Liver (tissue), 8 donors: ENCODE measurements at regions not wholly inside any gene's neighbourhood (a gene's known extent, or its start where the extent isn't known, plus 50 kb on each side); places are given as distances from the start of the nearest gene placed in this dataset.

Source experiments
- DNase-seq: peaks from one replicate; pipeline ENCODE4 v3.0.0-alpha.2; 2017; ENCODE audit warnings: low spot score
- H3K27ac ChIP-seq, 2 donors: one replicate each; pipeline ENCODE4 v1.7.0; 2013; ENCODE audit warnings: inconsistent platforms in 2 of 2, low read length in 2 of 2, control low read depth in 1 of 2, low read depth in 1 of 2, mild to moderate bottlenecking in 1 of 2
- H3K27me3 ChIP-seq, 4 donors: one replicate each; pipeline versions ENCODE4 v1.6.1 to v1.7.0; 2013; ENCODE audit warnings: low read length in 3 of 4, inconsistent platforms in 1 of 4, mild to moderate bottlenecking in 1 of 4, moderate library complexity in 1 of 4; ENCODE audit not compliant: control insufficient read depth in 4 of 4, insufficient read depth in 4 of 4
- H3K36me3 ChIP-seq, 4 donors: one replicate each; pipeline versions ENCODE4 v1.6.1 to v1.7.0; 2013; ENCODE audit warnings: low read length in 3 of 4, mild to moderate bottlenecking in 3 of 4, low read depth in 1 of 4, moderate library complexity in 1 of 4; ENCODE audit not compliant: control insufficient read depth in 4 of 4, insufficient read depth in 3 of 4
- H3K4me1 ChIP-seq, 4 donors: one replicate each; pipeline versions ENCODE4 v1.6.1 to v1.7.0; 2013; ENCODE audit warnings: low read length in 3 of 4, mild to moderate bottlenecking in 3 of 4, moderate library complexity in 1 of 4; ENCODE audit not compliant: control insufficient read depth in 4 of 4, insufficient read depth in 4 of 4
- H3K4me3 ChIP-seq, 3 donors: one replicate each; pipeline versions ENCODE4 v1.6.1 to v1.7.0; 2013; ENCODE audit warnings: low read length in 3 of 3, control low read depth in 1 of 3, low read depth in 1 of 3, mild to moderate bottlenecking in 1 of 3
- H3K9ac ChIP-seq, 2 donors: one replicate each; pipeline ENCODE4 v1.7.0; 2013; ENCODE audit warnings: low read length in 2 of 2, mild to moderate bottlenecking in 2 of 2, moderate library complexity in 2 of 2, control low read depth in 1 of 2, low read depth in 1 of 2
- H3K9me3 ChIP-seq, 4 donors: one replicate each; pipeline versions ENCODE4 v1.6.1 to v1.7.0; 2013; ENCODE audit warnings: low read length in 3 of 4; ENCODE audit not compliant: control insufficient read depth in 4 of 4
- ATF3 ChIP-seq: IDR thresholded peaks from 2 replicates; pipeline ENCODE4 v1.6.1; 2016; ENCODE audit warnings: antibody characterized with exemption
- CTCF ChIP-seq: fragments of 150-350 bp; IDR thresholded peaks from 2 replicates; pipeline ENCODE4 v1.5.1; 2017; ENCODE audit warnings: improper control_type of control experiment, low read depth, low read length; ENCODE audit not compliant: missing input control
- EGR1 ChIP-seq, 2 donors: IDR thresholded peaks; 2 replicates each; pipeline ENCODE4 v1.6.1; 2016 to 2018; ENCODE audit warnings: antibody characterized with exemption in 2 of 2, low read depth in 2 of 2
- FOXA1 ChIP-seq: IDR thresholded peaks from 2 replicates; pipeline ENCODE4 v1.6.1; 2016; ENCODE audit warnings: antibody characterized with exemption
- FOXA2 ChIP-seq: IDR thresholded peaks from 2 replicates; pipeline ENCODE4 v1.6.1; 2016; ENCODE audit warnings: antibody characterized with exemption
- GABPA ChIP-seq, 2 donors: IDR thresholded peaks in 1 of 2; conservative IDR thresholded peaks in 1 of 2; 2 replicates each; pipeline ENCODE4 v1.6.1; 2016; ENCODE audit warnings: antibody characterized with exemption in 2 of 2, mild to moderate bottlenecking in 1 of 2, moderate library complexity in 1 of 2
- HNF4G ChIP-seq: IDR thresholded peaks from 2 replicates; pipeline ENCODE4 v1.6.1; 2016; ENCODE audit warnings: antibody characterized with exemption
- JUND ChIP-seq, 2 donors: IDR thresholded peaks; 2 replicates each; pipeline ENCODE4 v1.6.1; 2016; ENCODE audit warnings: antibody characterized with exemption in 2 of 2
- NR2F2 ChIP-seq: IDR thresholded peaks from 2 replicates; pipeline ENCODE4 v1.6.1; 2016; ENCODE audit warnings: antibody characterized with exemption
- RAD21 ChIP-seq, 2 donors: IDR thresholded peaks; 2 replicates each; pipeline ENCODE4 v1.6.1; 2016; ENCODE audit warnings: antibody characterized with exemption in 2 of 2, mild to moderate bottlenecking in 2 of 2
- REST ChIP-seq: IDR thresholded peaks from 2 replicates; pipeline ENCODE4 v1.6.1; 2016; ENCODE audit warnings: antibody characterized with exemption, mild to moderate bottlenecking
- RXRA ChIP-seq, 2 donors: IDR thresholded peaks; 2 replicates each; pipeline ENCODE4 v1.6.1; 2017 to 2018; ENCODE audit warnings: antibody characterized with exemption in 2 of 2, mild to moderate bottlenecking in 1 of 2
- TAF1 ChIP-seq: conservative IDR thresholded peaks from 2 replicates; pipeline ENCODE4 v1.6.1; 2016; ENCODE audit warnings: antibody characterized with exemption, mild to moderate bottlenecking
- YY1 ChIP-seq: IDR thresholded peaks from 2 replicates; pipeline ENCODE4 v1.6.1; 2016; ENCODE audit warnings: antibody characterized with exemption, mild to moderate bottlenecking
- WGBS: extraction: QIAGEN DNeasy Blood & Tissue Kit; methylation state at CpG from one replicate; pipeline ENCODE4 v1.1.7; 2013; 5-methylcytosine and 5-hydroxymethylcytosine counted together
- TF ChIP-seq, protein P1 (sequence below): IDR thresholded peaks from 2 replicates; pipeline ENCODE4 v1.6.1; 2016; ENCODE audit warnings: antibody characterized with exemption
- TF ChIP-seq, protein P2 (sequence below): IDR thresholded peaks from 2 replicates; pipeline ENCODE4 v1.6.1; 2016; ENCODE audit warnings: antibody characterized with exemption
- donor health status: healthy.
- donor health status: healthy.
- donor health status: healthy.
- donor health status: healthy.
- donor health status: healthy.

DNA sequence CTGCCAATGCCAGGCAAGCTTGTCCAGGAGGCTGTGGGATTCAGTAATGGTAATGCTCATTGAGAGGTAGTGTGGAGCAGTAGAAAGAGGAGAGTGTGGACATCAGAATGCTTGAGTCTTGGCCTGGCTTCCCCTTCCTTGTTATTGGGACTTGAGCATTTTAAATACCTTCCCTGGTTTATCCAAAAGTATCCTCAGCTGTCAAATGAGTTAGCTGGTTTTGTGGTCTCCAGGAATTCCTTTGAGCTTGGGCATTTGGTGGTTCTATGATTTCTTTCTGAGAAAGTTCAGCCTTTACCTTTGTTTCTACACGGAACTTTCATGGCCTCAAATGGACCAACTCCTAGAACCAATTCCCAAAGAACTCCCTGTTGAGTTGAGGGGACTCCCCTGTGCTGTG is 264.3 kb downstream of the PTEN start:
- no peaks in the 10 kb centered on the region for H3K27me3 ChIP-seq
- 92% methylated on average over 1 of the region's 1 CpG for WGBS
- H3K27ac ChIP-seq: no peak overlapping the region
- H3K9ac ChIP-seq: no peak overlapping the region
- no peaks in the 10 kb centered on the region for H3K36me3 ChIP-seq
- no peak overlapping the region for H3K4me3 ChIP-seq
- no peaks in the 10 kb centered on the region for H3K9me3 ChIP-seq
- DNase-seq: no peak
- TF ChIP-seq, protein P1, sequence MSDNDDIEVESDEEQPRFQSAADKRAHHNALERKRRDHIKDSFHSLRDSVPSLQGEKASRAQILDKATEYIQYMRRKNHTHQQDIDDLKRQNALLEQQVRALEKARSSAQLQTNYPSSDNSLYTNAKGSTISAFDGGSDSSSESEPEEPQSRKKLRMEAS: no peak
- TF ChIP-seq TAF1 (no peak), FOXA1 (no peak), NR2F2 (no peak), YY1 (no peak), EGR1 (IDR thresholded peaks at IDR 0.05; ENCODE audit: low read depth in 2 of 2) (no peak), FOXA2 (no peak), RXRA (IDR thresholded peaks at IDR 0.05) (no peak), HNF4G (no peak)
- H3K4me1 ChIP-seq: no peaks in the 10 kb centered on the region

DNA sequence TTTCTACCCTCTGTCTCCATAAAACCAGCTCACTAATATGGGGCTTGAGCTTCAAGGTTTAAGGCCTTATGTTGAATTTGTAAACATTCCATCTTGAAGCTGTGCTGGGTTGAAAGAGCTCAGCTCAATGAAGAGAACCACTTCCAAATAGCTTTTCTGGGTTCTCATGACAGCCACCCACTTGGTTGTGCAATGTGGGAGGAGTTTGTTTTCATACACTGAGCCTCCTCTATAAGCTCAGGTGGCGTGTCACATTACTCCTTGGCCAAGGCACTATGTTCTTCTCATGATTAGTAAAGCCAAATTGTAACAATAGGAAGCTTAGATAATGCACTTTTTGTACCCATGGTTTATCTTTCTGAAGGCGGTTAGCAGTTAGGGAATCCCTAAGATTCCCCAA is 265.6 kb downstream of the PTEN start:
- 95% methylated on average over 2 of the region's 2 CpGs for WGBS
- DNase-seq: no peak
- TF ChIP-seq TAF1 (no peak), ATF3 (no peak), NR2F2 (no peak), REST (no peak), GABPA (IDR thresholded peaks at IDR 0.05 in 1 of 2, conservative IDR thresholded peaks at IDR 0.05 in 1 of 2) (no peak), RAD21 (IDR thresholded peaks at IDR 0.05) (no peak), CTCF (no peak), HNF4G (no peak), JUND (IDR thresholded peaks at IDR 0.05) (no peak), YY1 (no peak), EGR1 (IDR thresholded peaks at IDR 0.05; ENCODE audit: low read depth in 2 of 2) (no peak)
- TF ChIP-seq, protein P2, sequence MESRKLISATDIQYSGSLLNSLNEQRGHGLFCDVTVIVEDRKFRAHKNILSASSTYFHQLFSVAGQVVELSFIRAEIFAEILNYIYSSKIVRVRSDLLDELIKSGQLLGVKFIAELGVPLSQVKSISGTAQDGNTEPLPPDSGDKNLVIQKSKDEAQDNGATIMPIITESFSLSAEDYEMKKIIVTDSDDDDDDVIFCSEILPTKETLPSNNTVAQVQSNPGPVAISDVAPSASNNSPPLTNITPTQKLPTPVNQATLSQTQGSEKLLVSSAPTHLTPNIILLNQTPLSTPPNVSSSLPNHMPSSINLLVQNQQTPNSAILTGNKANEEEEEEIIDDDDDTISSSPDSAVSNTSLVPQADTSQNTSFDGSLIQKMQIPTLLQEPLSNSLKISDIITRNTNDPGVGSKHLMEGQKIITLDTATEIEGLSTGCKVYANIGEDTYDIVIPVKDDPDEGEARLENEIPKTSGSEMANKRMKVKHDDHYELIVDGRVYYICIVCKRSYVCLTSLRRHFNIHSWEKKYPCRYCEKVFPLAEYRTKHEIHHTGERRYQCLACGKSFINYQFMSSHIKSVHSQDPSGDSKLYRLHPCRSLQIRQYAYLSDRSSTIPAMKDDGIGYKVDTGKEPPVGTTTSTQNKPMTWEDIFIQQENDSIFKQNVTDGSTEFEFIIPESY: no peak
- H3K36me3 ChIP-seq: no peaks in the 10 kb centered on the region
- H3K4me1 ChIP-seq: no peaks in the 10 kb centered on the region
- no peak overlapping the region for H3K9ac ChIP-seq
- no peaks in the 10 kb centered on the region for H3K27me3 ChIP-seq
- H3K9me3 ChIP-seq: no peaks in the 10 kb centered on the region
- H3K4me3 ChIP-seq: no peak overlapping the region
- H3K27ac ChIP-seq: no peak overlapping the region
